K562 (cell line): ENCODE measurements at regions not wholly inside any gene's neighbourhood (a gene's known extent, or its start where the extent isn't known, plus 50 kb on each side); places are given as distances from the start of the nearest gene placed in this dataset.

Source experiments
- NFIC ChIP-seq: fragments of 450-650 bp; IDR thresholded peaks from 2 replicates; pipeline ENCODE4 v1.6.1; 2017; ENCODE audit warnings: mild to moderate bottlenecking, inconsistent platforms
- RBFOX2 ChIP-seq: fragments of 200-400 bp; formaldehyde crosslinking; IDR thresholded peaks from 2 replicates; pipeline ENCODE4 v1.6.1; 2017; ENCODE audit warnings: low read depth, mild to moderate bottlenecking, low read length, moderate library complexity
- ZBTB43 ChIP-seq: sonication (generic); formaldehyde crosslinking; IDR thresholded peaks from 2 replicates; pipeline ENCODE4 v1.8.0; 2023; ENCODE audit warnings: mild to moderate bottlenecking, missing genetic modification reagents
- ZNF232 ChIP-seq: sonication (generic); formaldehyde crosslinking; IDR thresholded peaks from 2 replicates; pipeline ENCODE4 v1.8.0; 2022; ENCODE audit warnings: mild to moderate bottlenecking, missing genetic modification reagents

GRCh38 chr6:9458424-9458823 lies 956.5 kb downstream of the TFAP2A start:
- no peak for TF ChIP-seq ZNF232 (CRISPR knock-in tag)
- TF ChIP-seq NFIC = no peak
- no peak for TF ChIP-seq RBFOX2
- no peak for TF ChIP-seq ZBTB43 (CRISPR knock-in tag)
